NB4 (cell line): ENCODE measurements at regions not wholly inside any gene's neighbourhood (a gene's known extent, or its start where the extent isn't known, plus 50 kb on each side); places are given as distances from the start of the nearest gene placed in this dataset.

Experiments
- DNase-seq: peaks from one replicate; pipeline ENCODE4 v3.0.0; 2010; ENCODE audit warnings: low read depth
- H3K4me3 ChIP-seq: one replicate; pipeline ENCODE4 v1.5.1; 2011; ENCODE audit warnings: mild to moderate bottlenecking, low read depth, low read length, moderate library complexity
- MYC ChIP-seq: IDR thresholded peaks from 2 replicates; pipeline ENCODE4 v1.6.1; 2011; ENCODE audit warnings: low read depth, low read length
- POLR2A ChIP-seq: IDR thresholded peaks from 2 replicates; pipeline ENCODE4 v1.6.1; 2011; ENCODE audit warnings: mild to moderate bottlenecking; ENCODE audit not compliant: insufficient read length; ENCODE audit errors: extremely low read depth
- TF ChIP-seq, protein P1 (sequence below): IDR thresholded peaks from one replicate; pipeline ENCODE4 v1.5.1; 2012; ENCODE audit warnings: low read depth, low read length
- TF ChIP-seq, protein P2 (sequence below): IDR thresholded peaks from 2 replicates; pipeline ENCODE4 v1.6.1; 2011; ENCODE audit warnings: low read depth, low read length

DNA sequence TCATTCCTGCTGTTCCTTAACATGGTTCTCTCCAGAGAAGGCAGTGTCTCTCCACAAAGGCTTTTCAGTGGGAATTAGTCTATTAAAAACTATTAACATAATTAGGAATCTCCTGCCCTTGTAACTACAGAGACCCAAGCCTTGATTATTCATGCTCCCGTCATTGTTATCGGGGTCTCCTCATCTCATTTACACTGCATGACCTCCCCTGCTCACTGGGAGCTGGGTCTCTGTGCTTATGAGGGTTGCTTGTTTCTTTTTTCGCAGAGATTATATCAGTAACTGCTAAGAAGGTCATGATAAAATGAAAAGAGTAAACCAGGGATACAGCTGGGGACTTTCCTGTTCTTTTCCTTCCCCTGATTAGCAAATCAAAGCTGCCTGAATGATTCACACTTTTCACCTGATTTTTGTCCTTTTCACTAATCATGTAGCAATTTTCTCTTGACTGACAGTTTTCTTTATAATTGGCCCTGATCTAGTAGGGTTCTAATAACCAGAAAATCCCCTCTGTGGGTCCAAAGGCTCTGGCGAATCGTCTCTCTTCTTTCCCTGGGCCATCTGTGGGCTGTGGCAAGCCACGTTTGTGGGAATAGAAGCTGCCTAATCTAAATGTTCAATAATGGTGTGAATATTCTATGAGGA, 116.5 kb upstream of the BARHL2 start:
- no peak for DNase-seq
- TF ChIP-seq, protein P1, sequence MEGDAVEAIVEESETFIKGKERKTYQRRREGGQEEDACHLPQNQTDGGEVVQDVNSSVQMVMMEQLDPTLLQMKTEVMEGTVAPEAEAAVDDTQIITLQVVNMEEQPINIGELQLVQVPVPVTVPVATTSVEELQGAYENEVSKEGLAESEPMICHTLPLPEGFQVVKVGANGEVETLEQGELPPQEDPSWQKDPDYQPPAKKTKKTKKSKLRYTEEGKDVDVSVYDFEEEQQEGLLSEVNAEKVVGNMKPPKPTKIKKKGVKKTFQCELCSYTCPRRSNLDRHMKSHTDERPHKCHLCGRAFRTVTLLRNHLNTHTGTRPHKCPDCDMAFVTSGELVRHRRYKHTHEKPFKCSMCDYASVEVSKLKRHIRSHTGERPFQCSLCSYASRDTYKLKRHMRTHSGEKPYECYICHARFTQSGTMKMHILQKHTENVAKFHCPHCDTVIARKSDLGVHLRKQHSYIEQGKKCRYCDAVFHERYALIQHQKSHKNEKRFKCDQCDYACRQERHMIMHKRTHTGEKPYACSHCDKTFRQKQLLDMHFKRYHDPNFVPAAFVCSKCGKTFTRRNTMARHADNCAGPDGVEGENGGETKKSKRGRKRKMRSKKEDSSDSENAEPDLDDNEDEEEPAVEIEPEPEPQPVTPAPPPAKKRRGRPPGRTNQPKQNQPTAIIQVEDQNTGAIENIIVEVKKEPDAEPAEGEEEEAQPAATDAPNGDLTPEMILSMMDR: no peak
- TF ChIP-seq POLR2A: no peak
- no peak for TF ChIP-seq MYC
- TF ChIP-seq, protein P2, sequence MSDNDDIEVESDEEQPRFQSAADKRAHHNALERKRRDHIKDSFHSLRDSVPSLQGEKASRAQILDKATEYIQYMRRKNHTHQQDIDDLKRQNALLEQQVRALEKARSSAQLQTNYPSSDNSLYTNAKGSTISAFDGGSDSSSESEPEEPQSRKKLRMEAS: no peak
- H3K4me3 ChIP-seq: no peak overlapping the region

DNA sequence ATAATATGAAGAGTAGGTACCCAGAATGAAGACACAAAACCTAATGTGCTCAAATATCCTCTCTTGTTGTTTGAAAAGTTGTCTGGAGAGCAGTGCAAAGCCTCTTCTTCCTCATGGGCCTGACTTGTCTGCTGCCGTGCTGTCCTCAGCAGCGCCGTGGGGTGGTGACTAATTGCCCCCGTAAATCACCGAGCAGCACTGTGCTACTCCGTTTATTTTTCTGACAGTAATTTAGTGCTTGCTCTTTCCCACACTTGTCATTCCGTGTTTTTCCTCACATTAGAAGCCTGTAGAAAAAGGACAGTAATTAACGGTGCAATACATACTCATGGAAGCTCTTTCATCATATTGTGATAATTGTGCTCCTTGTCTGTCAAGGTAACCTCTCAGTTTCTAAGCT, 114.8 kb upstream of the BARHL2 start:
- TF ChIP-seq, protein P2: no peak
- TF ChIP-seq POLR2A: no peak
- TF ChIP-seq MYC: no peak
- TF ChIP-seq, protein P1: no peak
- no peak for DNase-seq

DNA sequence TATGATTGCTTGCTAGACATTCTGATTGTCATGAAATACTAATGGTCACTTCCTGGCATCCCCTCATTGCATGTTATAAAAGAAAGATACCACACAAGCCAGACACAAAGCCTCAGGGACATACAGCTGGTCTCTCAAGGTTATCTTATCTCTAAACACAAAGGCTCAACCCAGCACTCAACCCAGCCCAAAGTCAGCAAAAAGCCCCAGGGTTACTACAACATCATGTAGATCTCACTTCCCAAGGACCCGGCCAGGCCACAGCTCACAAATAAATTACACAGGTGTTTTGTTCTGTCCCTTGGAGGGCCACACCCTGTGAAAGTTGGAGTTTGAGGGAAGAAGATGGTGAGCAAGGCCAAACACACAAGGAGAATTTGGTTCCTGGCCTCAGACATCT, 109.7 kb upstream of the BARHL2 start:
- no peak for DNase-seq
- TF ChIP-seq, protein P2: no peak
- TF ChIP-seq, protein P1: no peak
- TF ChIP-seq POLR2A (no peak), MYC (no peak)
- H3K4me3 ChIP-seq: no peak overlapping the region

More for the DNA sequence above, 114.8 kb upstream of the BARHL2 start:
- no peak overlapping the region for H3K4me3 ChIP-seq

DNA sequence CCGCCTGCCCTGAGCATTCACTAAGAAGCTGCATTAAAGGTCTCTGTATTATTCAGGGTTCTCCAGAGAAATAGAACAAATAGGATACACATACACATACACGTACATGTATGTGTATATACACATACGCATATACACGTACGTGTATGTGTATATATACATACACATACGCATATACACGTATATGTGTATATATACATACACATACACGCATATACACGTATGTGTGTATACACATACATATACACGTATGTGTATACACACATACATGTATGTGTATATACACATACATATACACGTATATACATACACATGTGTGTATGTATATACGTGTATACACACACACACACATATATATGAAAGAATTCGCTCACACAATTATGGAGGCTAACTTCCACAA, 108.9 kb upstream of the BARHL2 start:
- TF ChIP-seq, protein P1: no peak
- TF ChIP-seq, protein P2: no peak
- TF ChIP-seq MYC: no peak
- no peak for TF ChIP-seq POLR2A
- H3K4me3 ChIP-seq: no peak overlapping the region

DNA sequence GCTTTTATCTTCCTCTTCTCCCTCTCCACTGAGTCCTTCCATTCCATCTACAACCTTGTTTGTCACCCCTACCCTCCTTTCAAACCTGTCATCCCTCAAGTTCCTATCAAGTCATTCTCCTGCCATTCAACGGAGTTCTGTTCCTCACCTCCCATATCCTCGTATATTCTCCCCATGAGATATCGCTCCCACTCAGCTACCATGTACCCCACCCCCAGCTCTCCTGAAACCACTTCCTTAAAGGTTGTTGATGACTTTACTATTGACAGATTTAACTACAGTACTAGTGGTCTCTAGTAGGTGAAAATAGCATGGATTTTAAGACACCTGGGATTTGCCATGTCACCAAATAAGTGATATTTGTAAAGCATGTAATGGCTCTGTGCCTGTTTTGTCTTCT, 107.4 kb upstream of the BARHL2 start:
- no peak for DNase-seq
- no peak overlapping the region for H3K4me3 ChIP-seq
- TF ChIP-seq POLR2A (no peak), MYC (no peak)
- TF ChIP-seq, protein P1: no peak
- TF ChIP-seq, protein P2: no peak

More for the DNA sequence above, 108.9 kb upstream of the BARHL2 start:
- DNase-seq: no peak
